ENCODE measurements at regions not wholly inside any gene's neighbourhood (a gene's known extent, or its start where the extent isn't known, plus 50 kb on each side); places are given as distances from the start of the nearest gene placed in this dataset.

GRCh38 chr2:150271952-150272802 lies 215.3 kb downstream of the RND3 start:
- DNase-seq (ENCODE audit: low read depth in 1 of 2, low spot score in 1 of 2): peak in 1 of 2 donors; percentile 35
- Histone ChIP-seq H3K36me3 (no peaks in the 10 kb centered on the region), H3K27ac (no peak overlapping the region)

GRCh38 chr2:150267651-150268415 lies 219.6 kb downstream of the RND3 start:
- H3K27ac ChIP-seq: no peak overlapping the region
- no peaks in the 10 kb centered on the region for H3K27me3 ChIP-seq
- peak in 1 of 2 donors; percentile 10 for DNase-seq (ENCODE audit: low read depth in 1 of 2, low spot score in 1 of 2)
- no peak for TF ChIP-seq CTCF (IDR thresholded peaks at IDR 0.05; ENCODE audit: low read depth, low read length)
- no peaks in the 10 kb centered on the region for H3K4me1 ChIP-seq (ENCODE audit: low read depth)
- H3K36me3 ChIP-seq: no peaks in the 10 kb centered on the region
- no peaks in the 10 kb centered on the region for H3K9me3 ChIP-seq (ENCODE audit: low read depth)
- H3K4me3 ChIP-seq: no peak overlapping the region

More at GRCh38 chr2:150271952-150272802, 215.3 kb downstream of the RND3 start:
- H3K9me3 ChIP-seq (ENCODE audit: low read depth): no peaks in the 10 kb centered on the region
- no peaks in the 10 kb centered on the region for H3K4me1 ChIP-seq (ENCODE audit: low read depth)
- no peak overlapping the region for H3K4me3 ChIP-seq
- no peaks in the 10 kb centered on the region for H3K27me3 ChIP-seq
- no peak for TF ChIP-seq CTCF (IDR thresholded peaks at IDR 0.05; ENCODE audit: low read depth, low read length)

- no peak for DNase-seq (ENCODE audit: low read depth in 1 of 2, low spot score in 1 of 2)
- Histone ChIP-seq H3K4me1 (ENCODE audit: low read depth) (no peaks in the 10 kb centered on the region), H3K27ac (no peak overlapping the region), H3K9me3 (ENCODE audit: low read depth) (no peaks in the 10 kb centered on the region), H3K27me3 (no peaks in the 10 kb centered on the region), H3K36me3 (no peaks in the 10 kb centered on the region), H3K4me3 (no peak overlapping the region)
- TF ChIP-seq CTCF (IDR thresholded peaks at IDR 0.05; ENCODE audit: low read depth, low read length): no peak
Observed at GRCh38 chr2:150266931-150267330, 220.5 kb downstream of the RND3 start.

GRCh38 chr2:150264442-150264841 lies 223.0 kb downstream of the RND3 start:
- H3K9me3 ChIP-seq (ENCODE audit: low read depth): no peaks in the 10 kb centered on the region
- H3K36me3 ChIP-seq: no peaks in the 10 kb centered on the region
- H3K4me3 ChIP-seq: no peak overlapping the region
- no peaks in the 10 kb centered on the region for H3K4me1 ChIP-seq (ENCODE audit: low read depth)
- DNase-seq (ENCODE audit: low read depth in 1 of 2, low spot score in 1 of 2): no peak
- H3K27ac ChIP-seq: no peak overlapping the region
- no peaks in the 10 kb centered on the region for H3K27me3 ChIP-seq
- TF ChIP-seq CTCF (IDR thresholded peaks at IDR 0.05; ENCODE audit: low read depth, low read length): no peak

- Histone ChIP-seq H3K27me3 (no peaks in the 10 kb centered on the region), H3K9me3 (ENCODE audit: low read depth) (no peaks in the 10 kb centered on the region), H3K27ac (no peak overlapping the region), H3K4me3 (no peak overlapping the region), H3K4me1 (ENCODE audit: low read depth) (no peaks in the 10 kb centered on the region), H3K36me3 (no peaks in the 10 kb centered on the region)
- no peak for DNase-seq (ENCODE audit: low read depth in 1 of 2, low spot score in 1 of 2)
- TF ChIP-seq CTCF (IDR thresholded peaks at IDR 0.05; ENCODE audit: low read depth, low read length): no peak
Observed at GRCh38 chr2:150261691-150262090, 225.8 kb downstream of the RND3 start.
